GM23338 (cell line): ENCODE measurements at regions not wholly inside any gene's neighbourhood (a gene's known extent, or its start where the extent isn't known, plus 50 kb on each side); places are given as distances from the start of the nearest gene placed in this dataset.

Source experiments
- ATAC-seq: fragments of 200-7000 bp; cut with Tn5 transposase; 3 replicates; pipeline ENCODE4 v1.9.1; 2020
- DNase-seq: peaks from one replicate; pipeline ENCODE4 v3.0.0-alpha.2; 2015; ENCODE audit warnings: low spot score
- H2AFZ ChIP-seq: fragments of 200-600 bp; sonication (generic); 2 replicates; pipeline ENCODE4 v1.8.0; 2016; ENCODE audit warnings: antibody characterized with exemption, mild to moderate bottlenecking, moderate library complexity
- H3F3A ChIP-seq: fragments of 200-600 bp; sonication (generic); replicated peaks from 2 replicates; pipeline ENCODE4 v1.8.0; 2017; ENCODE audit warnings: antibody characterized with exemption, mixed run types, low read depth
- H3K27ac ChIP-seq: fragments of 200-600 bp; sonication (generic); 2 replicates; pipeline ENCODE4 v1.6.1; 2016; ENCODE audit warnings: low read depth
- H3K27me3 ChIP-seq: fragments of 200-600 bp; sonication (generic); 2 replicates; pipeline ENCODE4 v1.8.0; 2016; ENCODE audit warnings: mild to moderate bottlenecking, mixed run types, moderate library complexity; ENCODE audit not compliant: insufficient read depth
- H3K36me3 ChIP-seq: fragments of 200-600 bp; sonication (generic); 2 replicates; pipeline ENCODE4 v1.8.0; 2016; ENCODE audit warnings: mild to moderate bottlenecking; ENCODE audit not compliant: insufficient read depth
- H3K4me1 ChIP-seq: fragments of 200-600 bp; sonication (generic); 2 replicates; pipeline ENCODE4 v1.8.0; 2016; ENCODE audit warnings: mild to moderate bottlenecking, moderate library complexity; ENCODE audit not compliant: insufficient read depth
- H3K4me2 ChIP-seq: fragments of 200-600 bp; sonication (generic); 2 replicates; pipeline ENCODE4 v1.7.1; 2017; ENCODE audit warnings: mixed run types
- H3K4me3 ChIP-seq: fragments of 200-600 bp; sonication (generic); 2 replicates; pipeline ENCODE4 v1.6.1; 2016; ENCODE audit warnings: mixed run types
- H3K79me2 ChIP-seq: fragments of 200-600 bp; sonication (generic); replicated peaks from 2 replicates; pipeline ENCODE4 v1.8.0; 2017; ENCODE audit warnings: mild to moderate bottlenecking; ENCODE audit not compliant: insufficient read depth
- H3K9me2 ChIP-seq: fragments of 200-600 bp; sonication (generic); 2 replicates; pipeline ENCODE4 v1.8.0; 2017; ENCODE audit not compliant: insufficient read depth
- H4K20me1 ChIP-seq: fragments of 200-600 bp; sonication (generic); replicated peaks from 2 replicates; pipeline ENCODE4 v1.8.0; 2017; ENCODE audit warnings: mild to moderate bottlenecking; ENCODE audit not compliant: insufficient read depth
- H3K27ac Mint-ChIP-seq: 2 replicates; pipeline ENCODE4 v1.8.0; 2020; ENCODE audit warnings: inconsistent platforms, mild to moderate bottlenecking, moderate library complexity, mixed read lengths
- H3K27me3 Mint-ChIP-seq: 3 replicates; pipeline ENCODE4 v1.8.0; 2022; ENCODE audit warnings: low read depth, mild to moderate bottlenecking, moderate library complexity, mixed read lengths, inconsistent platforms; ENCODE audit not compliant: insufficient read depth, poor library complexity
- H3K36me3 Mint-ChIP-seq: 3 replicates; pipeline ENCODE4 v1.8.0; 2021; ENCODE audit warnings: low read depth, mild to moderate bottlenecking, inconsistent platforms, moderate library complexity, mixed read lengths
- H3K4me1 Mint-ChIP-seq: 3 replicates; pipeline ENCODE4 v1.8.0; 2020; ENCODE audit warnings: mild to moderate bottlenecking, inconsistent platforms, mixed read lengths
- H3K4me3 Mint-ChIP-seq: 3 replicates; pipeline ENCODE4 v1.8.0; 2021; ENCODE audit warnings: moderate library complexity, mild to moderate bottlenecking, inconsistent platforms, mixed read lengths
- H3K9me3 Mint-ChIP-seq: 3 replicates; pipeline ENCODE4 v1.8.0; 2020; ENCODE audit warnings: moderate library complexity, mild to moderate bottlenecking, inconsistent platforms, mixed read lengths
- CREB1 ChIP-seq: fragments of 250-450 bp; sonication (Bioruptor Pico); IDR thresholded peaks from 2 replicates; pipeline ENCODE4 v1.5.0; 2020; ENCODE audit warnings: low read depth, mild to moderate bottlenecking, moderate library complexity
- CTCF ChIP-seq, 2 experiments: fragments of 200-600 bp in 1 of 2; sonication (generic) in 1 of 2; conservative IDR thresholded peaks; 2 replicates each; pipeline versions ENCODE4 v1.5.1 to v1.6.1; 2016 to 2017; ENCODE audit warnings: antibody characterized with exemption in 2 of 2, low read depth in 2 of 2, mild to moderate bottlenecking in 2 of 2, moderate library complexity in 1 of 2
- EZH2 ChIP-seq: fragments of 200-600 bp; sonication (generic); IDR thresholded peaks from one replicate; pipeline ENCODE4 v1.8.0; 2017; ENCODE audit warnings: antibody characterized with exemption, mild to moderate bottlenecking, low read depth; ENCODE audit not compliant: unreplicated experiment
- EZH2phosphoT487 ChIP-seq: fragments of 200-600 bp; sonication (generic); IDR thresholded peaks from one replicate; pipeline ENCODE4 v1.8.1; 2018; ENCODE audit warnings: antibody characterized with exemption; ENCODE audit not compliant: unreplicated experiment
- JUNB ChIP-seq: IDR thresholded peaks from one replicate; pipeline ENCODE4 v1.6.1; 2016; ENCODE audit warnings: antibody characterized with exemption; ENCODE audit not compliant: unreplicated experiment
- NANOG ChIP-seq: IDR thresholded peaks from 2 replicates; pipeline ENCODE4 v1.6.1; 2016; ENCODE audit warnings: antibody characterized with exemption, borderline replicate concordance
- POLR2AphosphoS5 ChIP-seq: IDR thresholded peaks from 2 replicates; pipeline ENCODE4 v1.6.1; 2016; ENCODE audit warnings: antibody characterized with exemption, low read depth
- STAT1 ChIP-seq: IDR thresholded peaks from one replicate; pipeline ENCODE4 v1.6.1; 2016; ENCODE audit warnings: antibody characterized with exemption; ENCODE audit not compliant: unreplicated experiment
- ZNF114 ChIP-seq: fragments of 250-450 bp; sonication (Bioruptor Pico); IDR thresholded peaks from 2 replicates; pipeline ENCODE4 v1.5.0; 2020; ENCODE audit warnings: mild to moderate bottlenecking, moderate library complexity
- ZNF331 ChIP-seq: fragments of 250-450 bp; sonication (Bioruptor Pico); IDR thresholded peaks from 2 replicates; pipeline ENCODE4 v1.5.0; 2020; ENCODE audit warnings: low read depth, mild to moderate bottlenecking, moderate library complexity
- ZNF462 ChIP-seq: fragments of 250-450 bp; sonication (Bioruptor Pico); IDR thresholded peaks from 2 replicates; pipeline ENCODE4 v1.5.0; 2020; ENCODE audit warnings: mild to moderate bottlenecking, moderate library complexity
- TF ChIP-seq, protein P1 (sequence below): IDR thresholded peaks from one replicate; pipeline ENCODE4 v1.6.1; 2018; ENCODE audit warnings: antibody characterized with exemption; ENCODE audit not compliant: unreplicated experiment
- TF ChIP-seq, protein P2 (sequence below): IDR thresholded peaks from 2 replicates; pipeline ENCODE4 v1.6.1; 2016; ENCODE audit warnings: antibody characterized with exemption

DNA sequence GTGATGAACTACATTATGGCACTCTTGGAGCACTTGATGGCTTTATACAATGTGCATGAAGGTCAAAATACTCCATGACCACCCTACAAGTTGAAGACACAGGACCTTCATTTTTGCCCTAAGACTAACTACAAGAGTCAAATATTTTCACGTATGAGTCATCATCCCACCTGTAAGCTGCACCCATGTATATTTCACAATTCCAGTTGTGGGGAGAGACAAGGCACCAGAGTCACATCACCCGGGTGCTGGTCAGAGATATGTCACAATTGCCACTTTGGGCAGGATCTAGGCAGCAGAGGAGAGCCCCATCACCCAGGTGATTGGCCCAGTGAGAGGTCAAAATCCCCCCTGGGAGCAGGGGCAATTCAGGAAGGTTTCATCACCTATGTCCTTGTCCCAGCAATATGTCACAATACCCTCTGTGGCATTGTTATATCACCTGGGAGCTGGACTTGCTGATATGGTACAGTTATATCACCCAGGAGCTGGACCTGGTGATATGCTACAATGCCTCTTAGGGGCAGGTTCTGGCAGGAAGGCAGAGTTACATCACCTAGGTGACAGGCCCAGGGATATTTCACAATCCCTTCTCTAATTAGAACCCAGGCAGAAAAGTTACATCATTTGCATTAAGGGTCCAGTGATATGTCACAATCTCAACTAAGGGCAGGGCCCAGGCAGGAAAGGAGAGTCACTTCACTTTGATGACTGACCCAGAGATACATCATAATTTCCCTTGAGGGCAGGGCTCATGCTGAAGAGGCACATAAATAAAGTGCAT lies 1839.2 kb downstream of the TP53TG3F start:
- H3K36me3 Mint-ChIP-seq: peaks cover 16% of the 10 kb centered on the region
- Histone ChIP-seq H4K20me1 (no peaks in the 10 kb centered on the region), H3K4me3 (no peak overlapping the region), H2AFZ (no peak overlapping the region), H3K27ac (no peak overlapping the region), H3K9me2 (no peaks in the 10 kb centered on the region), H3K4me1 (no peaks in the 10 kb centered on the region), H3K27me3 (no peaks in the 10 kb centered on the region), H3K4me2 (no peak overlapping the region), H3F3A (no peaks in the 10 kb centered on the region), H3K79me2 (no peaks in the 10 kb centered on the region), H3K36me3 (no peaks in the 10 kb centered on the region)
- TF ChIP-seq, protein P1, sequence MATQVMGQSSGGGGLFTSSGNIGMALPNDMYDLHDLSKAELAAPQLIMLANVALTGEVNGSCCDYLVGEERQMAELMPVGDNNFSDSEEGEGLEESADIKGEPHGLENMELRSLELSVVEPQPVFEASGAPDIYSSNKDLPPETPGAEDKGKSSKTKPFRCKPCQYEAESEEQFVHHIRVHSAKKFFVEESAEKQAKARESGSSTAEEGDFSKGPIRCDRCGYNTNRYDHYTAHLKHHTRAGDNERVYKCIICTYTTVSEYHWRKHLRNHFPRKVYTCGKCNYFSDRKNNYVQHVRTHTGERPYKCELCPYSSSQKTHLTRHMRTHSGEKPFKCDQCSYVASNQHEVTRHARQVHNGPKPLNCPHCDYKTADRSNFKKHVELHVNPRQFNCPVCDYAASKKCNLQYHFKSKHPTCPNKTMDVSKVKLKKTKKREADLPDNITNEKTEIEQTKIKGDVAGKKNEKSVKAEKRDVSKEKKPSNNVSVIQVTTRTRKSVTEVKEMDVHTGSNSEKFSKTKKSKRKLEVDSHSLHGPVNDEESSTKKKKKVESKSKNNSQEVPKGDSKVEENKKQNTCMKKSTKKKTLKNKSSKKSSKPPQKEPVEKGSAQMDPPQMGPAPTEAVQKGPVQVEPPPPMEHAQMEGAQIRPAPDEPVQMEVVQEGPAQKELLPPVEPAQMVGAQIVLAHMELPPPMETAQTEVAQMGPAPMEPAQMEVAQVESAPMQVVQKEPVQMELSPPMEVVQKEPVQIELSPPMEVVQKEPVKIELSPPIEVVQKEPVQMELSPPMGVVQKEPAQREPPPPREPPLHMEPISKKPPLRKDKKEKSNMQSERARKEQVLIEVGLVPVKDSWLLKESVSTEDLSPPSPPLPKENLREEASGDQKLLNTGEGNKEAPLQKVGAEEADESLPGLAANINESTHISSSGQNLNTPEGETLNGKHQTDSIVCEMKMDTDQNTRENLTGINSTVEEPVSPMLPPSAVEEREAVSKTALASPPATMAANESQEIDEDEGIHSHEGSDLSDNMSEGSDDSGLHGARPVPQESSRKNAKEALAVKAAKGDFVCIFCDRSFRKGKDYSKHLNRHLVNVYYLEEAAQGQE: no peak
- no peak for TF ChIP-seq CTCF (conservative IDR thresholded peaks at IDR 0.05; ENCODE audit: low read depth in 2 of 2)
- TF ChIP-seq CREB1: no peak
- TF ChIP-seq EZH2: no peak
- TF ChIP-seq EZH2phosphoT487: no peak
- TF ChIP-seq, protein P2, sequence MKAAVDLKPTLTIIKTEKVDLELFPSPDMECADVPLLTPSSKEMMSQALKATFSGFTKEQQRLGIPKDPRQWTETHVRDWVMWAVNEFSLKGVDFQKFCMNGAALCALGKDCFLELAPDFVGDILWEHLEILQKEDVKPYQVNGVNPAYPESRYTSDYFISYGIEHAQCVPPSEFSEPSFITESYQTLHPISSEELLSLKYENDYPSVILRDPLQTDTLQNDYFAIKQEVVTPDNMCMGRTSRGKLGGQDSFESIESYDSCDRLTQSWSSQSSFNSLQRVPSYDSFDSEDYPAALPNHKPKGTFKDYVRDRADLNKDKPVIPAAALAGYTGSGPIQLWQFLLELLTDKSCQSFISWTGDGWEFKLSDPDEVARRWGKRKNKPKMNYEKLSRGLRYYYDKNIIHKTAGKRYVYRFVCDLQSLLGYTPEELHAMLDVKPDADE: no peak
- no peak for TF ChIP-seq JUNB
- TF ChIP-seq POLR2AphosphoS5: no peak
- no peak for TF ChIP-seq ZNF462 (CRISPR knock-in tag)
- no peak for TF ChIP-seq NANOG
- TF ChIP-seq ZNF331 (CRISPR knock-in tag): no peak
- TF ChIP-seq STAT1: no peak
- no peak for TF ChIP-seq ZNF114 (CRISPR knock-in tag)
- DNase-seq (no peak), ATAC-seq (no peak)
- no peaks in the 10 kb centered on the region for H3K4me1 Mint-ChIP-seq
- H3K27me3 Mint-ChIP-seq: no peaks in the 10 kb centered on the region
- no peak overlapping the region for H3K4me3 Mint-ChIP-seq
- no peak overlapping the region for H3K27ac Mint-ChIP-seq
- H3K9me3 Mint-ChIP-seq: peaks cover 97% of the 10 kb centered on the region
